ENCODE measurements at regions not wholly inside any gene's neighbourhood (a gene's known extent, or its start where the extent isn't known, plus 50 kb on each side); places are given as distances from the start of the nearest gene placed in this dataset.
"Not testable (repeated sequence)": the region's sequence is repeated elsewhere in the genome, so short reads cannot be mapped to it uniquely, and the experiment has no call there.

DNA sequence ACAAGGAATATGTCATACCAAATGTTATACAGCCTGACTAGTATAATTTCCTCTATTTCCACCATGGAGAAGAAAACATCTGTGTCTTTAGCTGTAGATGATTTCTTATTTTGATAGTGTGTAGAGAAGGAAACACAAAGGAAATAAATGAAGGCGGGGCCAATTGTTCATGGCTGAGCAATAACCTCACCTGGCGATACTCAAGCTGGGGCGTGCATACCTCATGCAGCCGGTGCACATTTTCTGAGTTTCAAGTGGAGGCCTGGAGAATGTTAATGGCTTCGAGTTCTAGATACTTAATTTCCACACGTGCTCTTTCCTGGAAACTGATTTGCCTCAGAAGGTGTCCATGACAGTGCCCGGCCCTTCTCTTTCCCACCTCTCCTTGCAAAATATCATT is 127.4 kb upstream of the TAF11L2 start:
- H3K27ac ChIP-seq: no peak overlapping the region
- no peaks in the 10 kb centered on the region for H3K9me3 ChIP-seq
- no peaks in the 10 kb centered on the region for H3K27me3 ChIP-seq (replicated peaks; ENCODE audit: insufficient read depth)
- DNase-seq (ENCODE audit: low spot score): no peak
- intact Hi-C loops (cut with DNase I): no loop called here
- H3K36me3 ChIP-seq: no peaks in the 10 kb centered on the region
- no peaks in the 10 kb centered on the region for H3K4me1 ChIP-seq (replicated peaks)
- 88% methylated on average over 7 of the region's 7 CpGs for WGBS
- TF ChIP-seq POLR2A (IDR thresholded peaks at IDR 0.05): no peak
- no peak for TF ChIP-seq POLR2AphosphoS5 (IDR thresholded peaks at IDR 0.05)
- TF ChIP-seq, protein P1, sequence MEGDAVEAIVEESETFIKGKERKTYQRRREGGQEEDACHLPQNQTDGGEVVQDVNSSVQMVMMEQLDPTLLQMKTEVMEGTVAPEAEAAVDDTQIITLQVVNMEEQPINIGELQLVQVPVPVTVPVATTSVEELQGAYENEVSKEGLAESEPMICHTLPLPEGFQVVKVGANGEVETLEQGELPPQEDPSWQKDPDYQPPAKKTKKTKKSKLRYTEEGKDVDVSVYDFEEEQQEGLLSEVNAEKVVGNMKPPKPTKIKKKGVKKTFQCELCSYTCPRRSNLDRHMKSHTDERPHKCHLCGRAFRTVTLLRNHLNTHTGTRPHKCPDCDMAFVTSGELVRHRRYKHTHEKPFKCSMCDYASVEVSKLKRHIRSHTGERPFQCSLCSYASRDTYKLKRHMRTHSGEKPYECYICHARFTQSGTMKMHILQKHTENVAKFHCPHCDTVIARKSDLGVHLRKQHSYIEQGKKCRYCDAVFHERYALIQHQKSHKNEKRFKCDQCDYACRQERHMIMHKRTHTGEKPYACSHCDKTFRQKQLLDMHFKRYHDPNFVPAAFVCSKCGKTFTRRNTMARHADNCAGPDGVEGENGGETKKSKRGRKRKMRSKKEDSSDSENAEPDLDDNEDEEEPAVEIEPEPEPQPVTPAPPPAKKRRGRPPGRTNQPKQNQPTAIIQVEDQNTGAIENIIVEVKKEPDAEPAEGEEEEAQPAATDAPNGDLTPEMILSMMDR (IDR thresholded peaks at IDR 0.05): no peak
- no peak overlapping the region for H3K4me3 ChIP-seq

DNA sequence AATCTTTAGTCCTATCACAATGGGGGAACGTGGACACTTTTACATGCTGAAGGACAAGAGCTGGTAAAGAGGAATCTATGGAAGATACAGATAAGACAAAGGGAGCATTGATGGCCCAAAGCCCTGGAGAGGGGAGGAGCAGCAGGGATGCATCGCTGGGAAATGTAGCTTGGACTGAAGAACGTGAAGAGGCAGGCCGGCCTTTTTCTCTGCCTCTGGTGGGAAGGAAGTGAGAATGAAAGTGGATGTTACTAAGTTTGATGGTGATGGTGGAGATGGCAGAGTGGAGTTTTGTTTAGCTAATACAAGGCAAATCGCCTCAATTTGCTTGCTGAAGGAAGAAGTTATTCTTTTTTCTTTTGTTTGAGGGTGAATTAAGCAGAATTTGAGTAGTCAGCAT is 124.6 kb upstream of the TAF11L2 start:
- intact Hi-C loops (cut with DNase I): no loop called here
- no peaks in the 10 kb centered on the region for H3K4me1 ChIP-seq (replicated peaks)
- TF ChIP-seq POLR2AphosphoS5 (IDR thresholded peaks at IDR 0.05): no peak
- TF ChIP-seq, protein P1 (IDR thresholded peaks at IDR 0.05): no peak
- no peak for TF ChIP-seq POLR2A (IDR thresholded peaks at IDR 0.05)
- no peak overlapping the region for H3K27ac ChIP-seq
- H3K36me3 ChIP-seq: no peaks in the 10 kb centered on the region
- 67% methylated on average over 5 of the region's 5 CpGs for WGBS
- no peak overlapping the region for H3K4me3 ChIP-seq
- no peaks in the 10 kb centered on the region for H3K27me3 ChIP-seq (replicated peaks; ENCODE audit: insufficient read depth)
- no peak for DNase-seq (ENCODE audit: low spot score)
- H3K9me3 ChIP-seq: no peaks in the 10 kb centered on the region

DNA sequence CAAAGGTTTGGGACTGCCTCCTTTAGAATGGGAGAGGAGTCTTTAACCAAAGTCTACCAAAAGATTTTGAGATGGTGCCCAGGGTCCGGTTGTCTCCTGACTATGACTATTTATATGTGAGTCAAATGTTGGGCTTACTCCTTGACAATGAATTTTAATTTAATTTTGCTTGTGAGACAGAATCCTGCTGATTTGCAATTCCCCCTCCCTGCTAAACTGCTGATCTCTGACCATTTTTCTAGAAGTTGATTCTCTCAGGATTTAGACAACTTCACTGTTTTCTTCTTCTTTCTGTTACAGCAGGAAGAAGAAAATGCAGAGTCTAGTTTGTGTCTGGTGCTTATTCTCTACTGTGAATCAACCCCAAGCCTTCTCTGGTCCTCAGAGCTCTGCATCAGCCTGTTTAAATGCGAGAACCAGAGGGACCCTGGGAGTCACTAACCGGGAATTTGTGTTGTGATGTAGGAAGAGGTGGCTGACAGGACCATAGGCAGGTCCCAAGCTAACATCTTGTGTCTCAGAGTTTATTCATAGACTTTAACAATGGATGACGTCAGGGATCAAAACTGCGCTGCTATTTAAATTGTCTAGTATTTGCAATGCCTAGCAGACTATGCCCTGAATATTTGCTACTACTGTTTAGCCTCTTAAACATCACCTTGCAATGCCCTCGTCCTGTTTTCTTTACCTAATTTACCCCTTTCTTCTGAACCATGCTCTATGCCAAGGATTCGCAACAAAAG is 124.0 kb upstream of the TAF11L2 start:
- H3K27ac ChIP-seq: no peak overlapping the region
- no peaks in the 10 kb centered on the region for H3K4me1 ChIP-seq (replicated peaks)
- intact Hi-C loops (cut with DNase I): no loop called here
- no peaks in the 10 kb centered on the region for H3K36me3 ChIP-seq
- H3K9me3 ChIP-seq: no peaks in the 10 kb centered on the region
- TF ChIP-seq, protein P1 (IDR thresholded peaks at IDR 0.05): no peak
- TF ChIP-seq POLR2AphosphoS5 (IDR thresholded peaks at IDR 0.05): no peak
- TF ChIP-seq POLR2A (IDR thresholded peaks at IDR 0.05): no peak
- WGBS: 71% methylated on average over 7 of the region's 7 CpGs
- DNase-seq (ENCODE audit: low spot score): no peak
- no peak overlapping the region for H3K4me3 ChIP-seq
- no peaks in the 10 kb centered on the region for H3K27me3 ChIP-seq (replicated peaks; ENCODE audit: insufficient read depth)

DNA sequence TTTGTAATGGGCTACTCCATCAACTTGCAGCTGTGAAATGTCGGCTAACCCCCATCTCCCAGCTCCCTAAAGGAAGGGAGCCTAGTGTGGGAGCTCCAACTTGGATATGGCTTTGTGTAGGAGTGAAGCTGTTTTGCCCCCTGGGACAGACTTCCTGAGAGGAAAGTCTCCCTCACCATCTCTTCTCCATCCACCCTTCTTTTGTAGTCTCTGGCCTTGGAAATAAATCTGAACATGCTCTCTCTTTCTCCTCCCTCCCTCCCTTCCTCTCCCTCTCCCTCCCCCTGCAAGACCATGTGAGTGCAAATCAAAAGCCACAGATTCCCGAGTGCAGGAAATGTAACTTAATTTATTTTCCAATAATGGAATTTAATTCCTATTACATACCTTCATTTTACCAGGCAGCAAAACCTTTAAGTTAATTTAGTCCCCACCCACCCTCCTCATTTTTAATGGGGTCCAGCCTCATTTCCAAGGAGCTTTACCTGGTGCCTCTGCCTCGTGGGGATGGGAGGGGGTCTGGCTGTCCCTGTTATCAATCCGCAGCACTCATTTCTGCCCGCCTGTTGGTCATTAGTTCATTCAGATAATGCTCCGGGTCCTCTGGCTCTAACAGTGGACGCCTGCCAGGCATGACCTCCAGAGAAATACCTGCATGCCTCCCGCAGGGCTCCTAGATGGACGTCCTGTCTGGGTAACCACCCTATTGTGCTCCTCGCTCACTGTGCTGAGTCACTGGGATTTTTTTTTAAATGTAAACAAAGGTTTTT is 122.9 kb upstream of the TAF11L2 start:
- H3K27ac ChIP-seq: no peak overlapping the region
- H3K9me3 ChIP-seq: no peaks in the 10 kb centered on the region
- no peak for DNase-seq (ENCODE audit: low spot score)
- intact Hi-C loops (cut with DNase I): no loop called here
- no peaks in the 10 kb centered on the region for H3K4me1 ChIP-seq (replicated peaks)
- H3K27me3 ChIP-seq (replicated peaks; ENCODE audit: insufficient read depth): no peaks in the 10 kb centered on the region
- H3K36me3 ChIP-seq: no peaks in the 10 kb centered on the region
- H3K4me3 ChIP-seq: no peak overlapping the region
- TF ChIP-seq, protein P1 (IDR thresholded peaks at IDR 0.05): no peak
- TF ChIP-seq POLR2AphosphoS5 (IDR thresholded peaks at IDR 0.05): no peak
- no peak for TF ChIP-seq POLR2A (IDR thresholded peaks at IDR 0.05)
- 59% methylated on average over 10 of the region's 10 CpGs for WGBS

DNA sequence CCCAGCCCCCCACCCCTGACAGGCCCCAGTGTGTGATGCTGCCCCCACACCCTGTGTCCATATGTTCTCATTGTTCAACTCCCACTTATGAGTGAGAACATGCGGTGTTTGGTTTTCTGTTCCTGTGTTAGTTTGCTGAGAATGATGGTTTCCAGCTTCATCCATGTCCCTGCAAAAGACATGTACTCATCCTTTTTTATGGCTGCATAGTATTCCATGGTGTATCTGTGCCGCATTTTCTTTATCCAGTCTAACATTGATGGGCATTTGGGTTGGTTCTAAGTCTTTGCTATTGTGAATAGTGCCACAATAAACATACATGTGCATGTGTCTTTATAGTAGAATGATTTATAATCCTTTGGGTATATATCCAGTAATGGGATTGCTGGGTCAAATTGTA is 122.1 kb upstream of the TAF11L2 start:
- WGBS: 98% methylated on average over 2 of the region's 2 CpGs
- intact Hi-C loops (cut with DNase I); H3K27me3 ChIP-seq (replicated peaks; ENCODE audit: insufficient read depth): not testable (repeated sequence)

More for the DNA sequence above, 122.1 kb upstream of the TAF11L2 start:
- DNase-seq (ENCODE audit: low spot score); H3K4me3 ChIP-seq; H3K9me3 ChIP-seq; H3K36me3 ChIP-seq; H3K4me1 ChIP-seq (replicated peaks); H3K27ac ChIP-seq: not testable (repeated sequence)

All from prostate gland (tissue), 2 donors.